Suprapubic skin (tissue), 3 donors: ENCODE measurements at regions not wholly inside any gene's neighbourhood (a gene's known extent, or its start where the extent isn't known, plus 50 kb on each side); places are given as distances from the start of the nearest gene placed in this dataset.

Source experiments
- CTCF ChIP-seq, 2 donors: fragments of 200-600 bp in 1 of 2; fragments of 450-650 bp in 1 of 2; sonication (generic) in 1 of 2; IDR thresholded peaks; one replicate each; pipeline ENCODE4 v1.5.1; 2016 to 2019; ENCODE audit warnings: antibody characterized with exemption in 2 of 2, mild to moderate bottlenecking in 1 of 2, moderate library complexity in 1 of 2
- POLR2AphosphoS5 ChIP-seq, 3 donors: sonication (generic); formaldehyde crosslinking; IDR thresholded peaks; one replicate each; pipeline ENCODE4 v1.6.1; 2017; ENCODE audit warnings: antibody characterized with exemption in 3 of 3

GRCh38 chr10:110404413-110404812 lies 93.3 kb upstream of the DUSP5 start:
- TF ChIP-seq CTCF (IDR thresholded peaks at IDR 0.05), result no peak
- no peak for TF ChIP-seq POLR2AphosphoS5 (IDR thresholded peaks at IDR 0.05)
